Dermis blood vessel endothelial cell (primary cell): ENCODE measurements at regions not wholly inside any gene's neighbourhood (a gene's known extent, or its start where the extent isn't known, plus 50 kb on each side); places are given as distances from the start of the nearest gene placed in this dataset.

ENCODE experiments used
- DNase-seq: peaks from one replicate; pipeline ENCODE4 v3.0.0; 2010

DNA sequence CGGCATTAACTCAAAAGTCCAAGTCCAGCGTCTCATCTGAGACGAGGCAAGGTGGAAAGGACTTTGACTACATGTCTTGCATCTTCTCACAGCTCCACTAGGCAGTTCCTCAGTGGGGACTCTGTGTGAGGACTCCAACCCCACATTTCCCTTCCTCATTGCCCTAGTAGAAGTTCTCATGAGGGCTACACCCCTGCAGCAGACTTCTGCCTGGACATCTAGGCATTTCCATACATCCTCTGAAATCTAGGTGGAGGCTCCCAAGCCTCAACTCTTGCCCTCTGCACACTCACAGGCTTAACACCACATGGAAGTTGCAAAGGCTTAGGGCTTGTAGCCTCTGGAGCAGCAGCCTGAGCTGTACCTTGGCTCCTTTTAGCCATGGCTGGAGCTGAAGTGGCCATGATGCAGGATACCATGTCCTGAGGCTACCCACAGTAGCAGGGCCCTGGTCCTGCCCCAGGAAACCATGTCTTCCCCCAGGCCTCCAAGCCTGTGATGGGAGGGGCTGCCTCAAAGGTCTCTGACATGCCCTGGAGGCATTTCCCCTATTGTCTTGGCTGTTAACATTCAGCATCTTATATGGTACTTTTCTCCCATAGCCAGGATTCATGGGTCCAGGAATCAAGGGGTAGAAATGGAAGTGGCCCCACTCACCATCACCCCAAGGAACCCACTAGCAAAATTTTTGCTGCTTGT is 194.6 kb upstream of the KCNG1 start:
- DNase-seq: no peak

DNA sequence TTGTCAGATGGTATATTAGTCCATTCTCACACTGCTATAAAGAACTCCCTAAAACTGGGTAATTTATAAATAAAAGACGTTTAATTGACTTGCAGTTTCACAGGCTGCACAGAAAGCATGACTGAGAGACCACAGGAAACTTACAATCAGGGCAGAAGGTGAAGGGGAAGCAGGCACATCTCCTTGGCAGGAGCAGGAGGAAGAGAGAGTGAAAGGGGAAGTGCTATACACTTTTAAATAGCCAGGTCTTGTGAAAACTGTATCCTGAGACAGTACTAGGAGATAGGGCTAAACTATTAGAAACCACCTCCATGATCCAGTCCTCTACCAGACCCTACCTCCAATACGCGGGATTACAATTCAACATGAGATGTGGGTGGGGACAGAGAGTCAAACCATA is 193.9 kb upstream of the KCNG1 start:
- no peak for DNase-seq

DNA sequence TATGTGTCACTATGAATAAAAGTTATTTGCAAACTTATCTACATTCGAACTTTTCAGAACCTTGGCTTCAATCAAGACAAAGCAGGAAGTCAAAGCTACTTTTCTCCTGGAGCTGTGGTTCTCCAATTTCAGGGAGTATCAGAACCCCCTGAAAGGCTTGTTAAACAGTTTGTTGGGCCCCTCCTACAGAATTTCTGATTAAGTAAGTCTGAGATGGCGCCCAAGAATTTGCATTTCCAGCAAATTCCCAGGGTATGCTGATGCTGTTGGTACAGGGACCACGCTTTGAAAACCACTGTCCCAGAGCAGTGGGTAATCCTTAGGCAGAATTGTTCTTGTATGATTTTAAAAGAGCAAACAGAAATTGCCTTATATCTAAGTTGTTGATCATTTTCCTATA is 189.9 kb upstream of the KCNG1 start:
- DNase-seq: no peak

DNA sequence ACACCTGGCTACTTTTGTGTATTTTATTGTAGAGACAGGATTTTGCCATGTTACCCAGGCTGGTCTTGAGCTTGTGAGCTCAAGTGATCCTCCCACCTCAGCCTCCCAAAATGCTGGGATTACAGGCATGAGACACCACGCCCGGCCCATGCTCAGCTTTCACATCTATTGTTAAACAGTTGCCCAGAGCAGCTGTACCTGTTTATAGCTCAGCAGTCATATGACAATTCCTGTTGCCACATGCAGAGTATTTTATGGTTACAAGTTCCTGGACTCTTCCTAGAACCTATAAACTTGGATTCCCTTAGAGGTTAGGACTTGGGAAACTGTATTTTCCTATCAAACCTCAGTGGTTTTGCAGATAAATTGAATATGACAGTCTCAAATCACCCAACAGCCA is 188.3 kb upstream of the KCNG1 start:
- DNase-seq: no peak

DNA sequence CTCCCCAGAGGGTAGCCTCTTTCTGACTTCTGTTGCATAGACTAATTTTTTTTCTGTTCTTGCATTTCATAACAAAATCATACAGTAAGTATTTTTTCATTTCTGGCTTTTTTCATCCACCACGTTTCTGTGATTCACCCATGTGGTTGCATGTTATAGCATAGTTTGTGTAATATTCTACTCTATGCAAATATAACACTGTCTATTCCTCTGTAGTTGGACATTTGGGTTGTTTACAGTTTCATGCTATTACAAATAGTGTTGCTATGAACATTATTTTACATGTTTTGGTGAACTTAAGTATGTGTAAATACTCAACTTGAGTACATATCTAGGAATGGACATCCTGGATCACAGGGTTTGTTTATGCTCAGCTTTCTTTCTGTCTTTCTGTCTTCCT is 187.2 kb upstream of the KCNG1 start:
- no peak for DNase-seq

DNA sequence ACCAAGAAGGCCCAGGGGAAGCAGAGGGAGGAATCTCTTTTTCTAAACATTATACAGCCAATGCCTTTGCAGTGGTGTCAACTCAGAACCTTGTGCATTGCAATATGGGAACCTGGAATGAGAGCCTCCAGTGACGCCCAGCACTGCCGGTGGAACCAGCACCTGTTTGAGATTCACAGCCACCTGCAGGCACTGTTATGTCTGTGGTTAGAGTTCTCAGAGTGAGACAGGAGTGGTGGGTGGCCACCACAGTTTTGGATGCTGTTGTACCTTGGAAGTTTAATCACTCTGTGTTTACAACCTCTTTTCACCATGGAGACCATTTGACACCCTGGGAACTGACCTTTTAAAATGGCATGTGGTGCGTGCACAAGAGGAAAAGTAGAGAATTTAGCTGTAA is 185.3 kb upstream of the KCNG1 start:
- no peak for DNase-seq

DNA sequence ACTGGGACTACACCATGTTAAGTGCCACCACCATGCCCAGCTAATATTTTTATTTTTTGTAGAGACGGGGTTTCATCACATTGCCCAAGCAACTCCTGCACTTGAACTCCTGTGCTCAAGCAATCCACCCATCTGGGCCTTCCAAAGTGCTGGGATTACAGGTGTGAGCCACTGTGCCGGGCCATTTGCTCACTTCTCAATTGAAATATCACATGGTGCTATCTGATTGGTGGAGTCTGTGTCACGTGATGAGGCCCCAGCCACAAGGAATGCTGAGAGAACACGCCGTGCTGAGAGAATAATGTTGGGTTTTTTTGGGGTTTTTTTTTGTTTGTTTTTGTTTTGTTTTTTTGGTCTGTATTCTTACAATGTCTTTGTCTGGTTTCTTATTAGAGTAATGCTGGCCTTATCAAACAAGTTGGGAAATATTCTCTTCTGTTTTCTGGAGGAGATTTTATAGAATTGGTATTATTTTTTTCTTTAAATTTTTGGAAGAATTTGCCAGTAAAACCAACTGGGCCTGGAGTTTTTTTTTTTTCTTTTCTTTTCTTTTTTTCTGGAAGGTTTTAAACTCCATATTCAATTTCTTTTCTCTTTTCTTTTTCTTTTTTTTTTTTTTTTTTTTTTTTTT is 183.2 kb upstream of the KCNG1 start:
- DNase-seq: no peak

DNA sequence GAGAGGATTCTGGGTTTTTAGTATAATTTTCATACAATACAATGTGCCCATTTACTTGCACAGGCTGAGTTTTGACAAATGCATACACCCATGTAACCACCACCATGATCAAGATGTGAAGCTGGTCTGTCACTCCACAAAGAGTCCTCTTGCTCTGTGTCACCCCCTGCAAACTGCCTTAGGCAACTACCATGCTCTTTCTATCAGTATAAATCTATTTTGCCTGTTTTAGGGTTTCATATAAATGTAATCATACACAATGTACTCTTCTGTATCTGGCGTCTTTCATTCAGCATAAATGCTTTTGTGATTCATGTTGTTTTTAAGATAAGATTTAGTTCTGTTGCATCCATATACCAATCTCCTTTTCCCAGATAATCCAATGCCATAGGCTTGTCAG is 181.9 kb upstream of the KCNG1 start:
- DNase-seq: no peak

DNA sequence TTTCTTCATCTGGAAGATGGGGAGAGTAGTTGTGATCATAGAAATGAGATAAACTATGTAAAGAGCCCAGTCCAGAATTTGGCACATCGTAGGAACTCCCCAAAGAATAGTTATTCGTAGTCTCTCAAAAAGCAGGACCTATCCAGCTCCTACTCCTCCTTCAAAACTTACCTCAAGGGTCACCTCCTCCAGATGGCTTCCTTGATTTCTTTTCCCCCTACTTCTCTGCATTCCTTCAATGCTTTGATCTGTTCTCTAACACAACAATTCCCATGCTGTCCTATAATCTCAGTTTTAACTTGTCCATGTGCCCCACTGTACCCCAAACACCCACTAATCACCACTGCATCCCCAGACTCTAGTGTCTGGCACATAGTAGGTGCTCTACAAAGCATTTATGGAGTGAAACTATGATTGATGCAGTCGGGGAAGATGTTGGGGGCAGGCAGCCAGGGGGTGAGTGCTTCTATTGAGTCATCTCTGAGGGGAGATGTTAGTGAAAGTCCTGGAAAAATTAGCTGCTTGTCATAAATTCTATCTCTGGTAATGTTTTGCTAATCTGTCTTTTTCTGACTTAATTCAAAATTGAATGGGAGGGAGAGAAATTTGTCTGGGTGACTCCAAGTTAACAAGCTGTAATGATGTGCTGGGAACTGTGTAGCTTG is 181.3 kb upstream of the KCNG1 start:
- no peak for DNase-seq

DNA sequence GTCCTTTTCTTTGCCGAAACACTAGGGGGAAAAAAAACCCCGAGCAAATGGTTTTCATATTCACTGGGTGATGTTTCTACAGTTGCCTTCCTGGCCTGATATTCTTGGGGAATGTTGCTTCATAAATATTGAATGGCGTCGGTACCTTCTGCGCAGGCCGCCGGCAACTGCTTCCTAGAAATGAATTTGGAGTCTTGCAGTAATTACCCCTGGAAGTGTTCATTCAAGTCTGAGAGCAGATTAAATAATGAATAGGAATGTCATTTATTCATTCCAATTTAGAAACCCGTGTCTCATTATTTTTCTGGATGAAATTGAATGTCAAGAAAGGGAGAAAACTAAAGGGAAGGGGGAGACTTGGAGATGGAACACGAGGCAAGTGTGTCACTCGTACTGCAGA is 179.4 kb upstream of the KCNG1 start:
- DNase-seq: no peak

DNA sequence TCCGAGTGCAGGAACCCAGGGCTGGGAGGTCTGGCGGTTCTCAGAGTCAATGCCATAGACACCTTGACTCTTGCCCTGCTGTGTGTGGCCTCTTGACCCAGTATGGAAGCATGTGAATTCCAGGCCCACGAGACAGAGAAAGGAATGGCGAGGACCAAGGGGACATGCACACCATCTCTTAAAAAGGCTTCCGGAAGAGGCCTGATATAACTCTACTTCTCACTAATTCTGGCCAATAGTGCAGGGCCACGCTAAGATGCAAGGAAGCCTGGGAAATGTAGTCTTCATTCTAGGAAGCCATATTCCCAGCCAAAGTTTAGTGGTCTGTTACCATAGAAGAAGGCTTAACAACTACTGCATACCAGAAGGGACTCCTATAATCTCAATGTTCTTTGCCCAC is 177.0 kb upstream of the KCNG1 start:
- no peak for DNase-seq

DNA sequence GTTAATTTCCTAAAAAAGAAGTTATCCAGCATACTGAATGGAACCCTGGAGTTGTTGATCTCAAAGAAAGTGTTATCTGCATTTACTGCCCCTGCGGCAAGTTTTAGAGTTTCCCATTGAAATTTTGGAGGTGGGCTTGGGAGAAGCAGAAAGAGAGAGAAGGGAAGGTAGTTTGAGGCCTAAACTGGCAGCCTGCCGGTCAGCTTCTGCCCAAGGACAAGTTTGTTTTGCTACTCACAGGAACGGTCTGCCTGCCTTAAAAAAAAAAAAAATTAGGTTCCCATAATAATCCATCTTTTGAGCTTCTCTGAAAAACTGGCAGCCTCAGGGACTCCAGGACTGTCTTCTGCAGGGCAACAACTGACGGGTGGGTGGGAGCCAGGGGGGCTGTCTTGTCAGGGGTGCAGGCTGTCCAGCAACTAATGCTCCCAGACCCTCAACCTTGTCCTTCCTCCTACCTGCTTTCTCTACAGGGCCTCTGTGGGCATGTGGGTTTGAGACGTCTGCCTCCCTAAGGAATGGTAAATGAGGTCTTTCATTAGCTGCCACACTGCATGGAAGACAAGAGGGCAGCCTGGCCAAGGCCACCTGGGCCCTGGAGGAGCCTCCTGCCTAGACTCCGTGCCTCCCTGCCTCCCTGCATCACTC is 176.1 kb upstream of the KCNG1 start:
- no peak for DNase-seq

DNA sequence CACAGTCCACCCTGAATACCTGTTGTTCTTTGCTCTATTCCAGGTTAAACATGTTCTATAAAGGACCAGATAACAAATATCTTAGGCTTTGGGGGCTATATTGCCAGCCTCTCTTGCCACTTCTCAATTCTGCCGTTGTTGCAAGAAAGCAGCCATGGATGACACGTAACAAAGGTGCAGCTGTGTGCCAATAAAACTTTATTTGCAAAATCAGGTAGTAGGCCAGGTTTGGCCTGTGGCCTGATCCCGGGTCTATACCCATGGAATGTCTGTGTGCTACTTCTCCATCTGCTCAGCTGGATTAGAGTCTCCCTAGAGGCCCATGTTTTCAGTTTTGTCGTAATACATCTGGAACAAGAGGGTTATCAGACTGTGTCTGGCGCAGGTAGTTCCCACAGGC is 175.3 kb upstream of the KCNG1 start:
- no peak for DNase-seq

DNA sequence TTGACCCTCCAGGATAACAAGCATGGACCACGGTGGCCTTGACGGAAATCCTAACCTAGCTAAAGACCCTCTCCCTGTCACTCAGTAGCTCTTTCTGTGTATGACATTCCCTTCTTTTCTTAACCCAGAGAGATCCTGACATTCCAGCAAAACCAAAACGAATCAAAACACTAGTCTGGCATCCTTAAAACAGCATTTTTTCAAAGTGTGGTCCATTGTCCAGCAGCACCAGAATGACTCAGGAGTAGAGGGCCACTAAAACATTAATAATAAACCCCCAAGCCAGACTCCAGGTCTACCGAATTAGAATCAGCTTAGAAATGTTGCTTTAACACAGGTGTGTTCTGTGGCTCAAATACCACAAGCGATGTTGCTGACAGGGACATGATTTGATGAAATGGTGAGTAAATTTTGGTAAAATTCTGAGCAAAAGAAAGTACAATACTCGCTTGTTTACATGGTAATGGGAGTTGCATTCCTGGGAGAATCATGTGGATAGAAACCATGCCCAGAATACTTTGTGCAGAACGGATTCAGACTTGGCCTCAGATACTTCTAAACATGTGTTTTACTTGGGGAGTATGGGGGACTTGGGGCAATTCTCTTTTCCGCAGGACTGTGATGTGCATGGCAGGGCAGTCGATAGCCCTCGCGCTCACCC is 174.2 kb upstream of the KCNG1 start:
- no peak for DNase-seq

DNA sequence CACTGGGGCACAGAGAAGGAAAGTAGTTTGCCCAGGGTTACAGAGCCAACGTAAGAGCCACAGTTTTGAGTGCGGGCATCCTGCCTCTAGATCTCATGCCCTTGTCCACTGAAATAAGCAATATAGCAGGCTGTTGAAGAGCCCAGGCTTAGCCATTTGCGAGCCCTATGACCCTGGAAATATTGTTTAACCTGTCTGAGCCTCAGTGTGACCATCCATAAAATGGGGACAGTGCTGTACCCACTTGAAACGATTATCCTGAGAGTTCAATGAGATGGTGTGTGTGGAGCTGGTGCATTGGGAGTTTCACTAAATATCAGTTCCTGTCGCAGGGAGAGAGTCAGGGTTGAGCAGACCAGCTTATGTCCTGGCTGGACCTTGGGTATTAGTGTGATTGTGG is 173.1 kb upstream of the KCNG1 start:
- DNase-seq: no peak

DNA sequence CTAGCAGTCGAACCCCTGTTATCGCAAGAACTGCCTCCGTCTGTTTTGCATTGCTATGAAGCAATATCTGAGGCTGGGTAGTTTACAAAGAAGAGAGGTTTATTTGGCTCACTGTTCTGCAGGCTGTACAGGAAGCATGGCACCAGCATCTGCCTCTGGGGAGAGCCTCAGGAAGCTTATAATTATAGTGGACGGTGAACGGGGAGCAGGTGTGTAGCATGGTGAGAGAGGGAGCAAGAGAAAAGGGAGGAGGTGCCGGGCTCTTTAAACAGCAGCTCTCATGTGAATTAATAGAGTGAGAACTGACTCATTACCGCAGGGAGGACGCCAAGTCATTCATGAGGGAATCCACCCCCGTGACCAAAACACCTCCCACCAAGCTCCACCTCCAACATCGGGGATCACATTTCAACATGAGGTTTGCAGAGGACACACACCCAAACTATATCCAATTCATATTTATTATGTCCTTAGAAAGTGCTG is 172.6 kb upstream of the KCNG1 start:
- peak; percentile 28 for DNase-seq

DNA sequence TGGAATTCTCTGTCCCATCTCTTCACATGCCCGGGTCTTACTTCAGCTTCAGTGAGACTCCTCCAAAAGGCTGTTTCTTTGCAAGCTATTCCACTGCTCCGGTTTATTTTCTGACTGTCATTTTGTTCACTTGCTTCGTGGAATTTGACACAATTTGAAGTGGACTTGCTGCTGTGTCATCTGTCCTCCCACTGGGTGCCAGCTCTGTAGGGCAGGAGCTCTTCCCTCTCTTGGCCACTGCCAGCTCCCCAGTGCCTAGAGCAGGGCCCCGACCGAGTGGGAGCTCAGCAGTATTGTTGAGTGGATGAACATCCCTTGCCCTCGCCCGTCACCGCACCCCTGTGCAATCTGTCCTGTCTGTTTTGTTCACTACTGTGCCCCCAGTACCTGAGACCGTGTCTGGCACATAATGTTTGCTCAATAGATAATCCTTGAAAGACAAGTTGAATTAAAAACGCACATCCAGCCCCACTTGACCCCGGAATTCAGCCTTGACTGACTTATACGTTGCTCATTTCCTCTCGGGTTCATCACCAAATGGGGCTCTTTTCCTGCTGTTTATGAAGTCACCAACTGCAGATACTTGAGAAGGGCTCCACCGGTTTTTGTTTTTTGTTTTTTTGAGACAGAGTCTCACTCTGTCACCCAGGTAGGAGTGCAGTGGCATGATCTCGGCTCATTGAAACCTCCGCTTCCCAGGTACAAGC is 170.3 kb upstream of the KCNG1 start:
- peak; percentile 58 for DNase-seq

DNA sequence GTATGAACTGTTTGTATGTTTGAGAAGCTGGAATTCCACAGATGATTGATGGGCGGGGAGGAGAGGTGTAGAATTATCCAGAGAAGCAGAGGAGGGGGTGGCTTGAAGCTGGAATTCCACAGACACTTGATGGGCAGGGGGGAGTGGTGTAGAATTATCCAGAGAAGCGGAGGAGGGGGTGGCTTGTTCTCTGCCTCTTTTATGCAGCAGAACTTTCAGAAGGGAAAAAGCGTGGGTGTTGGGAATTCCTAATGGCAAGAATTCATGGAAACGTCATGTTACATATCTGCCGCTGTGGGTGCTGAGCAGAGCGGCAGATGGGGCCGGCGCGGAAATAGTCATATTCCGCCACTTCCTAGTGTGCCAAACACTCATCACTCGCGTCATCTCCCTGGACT is 167.9 kb upstream of the KCNG1 start:
- peak; percentile 7 for DNase-seq

DNA sequence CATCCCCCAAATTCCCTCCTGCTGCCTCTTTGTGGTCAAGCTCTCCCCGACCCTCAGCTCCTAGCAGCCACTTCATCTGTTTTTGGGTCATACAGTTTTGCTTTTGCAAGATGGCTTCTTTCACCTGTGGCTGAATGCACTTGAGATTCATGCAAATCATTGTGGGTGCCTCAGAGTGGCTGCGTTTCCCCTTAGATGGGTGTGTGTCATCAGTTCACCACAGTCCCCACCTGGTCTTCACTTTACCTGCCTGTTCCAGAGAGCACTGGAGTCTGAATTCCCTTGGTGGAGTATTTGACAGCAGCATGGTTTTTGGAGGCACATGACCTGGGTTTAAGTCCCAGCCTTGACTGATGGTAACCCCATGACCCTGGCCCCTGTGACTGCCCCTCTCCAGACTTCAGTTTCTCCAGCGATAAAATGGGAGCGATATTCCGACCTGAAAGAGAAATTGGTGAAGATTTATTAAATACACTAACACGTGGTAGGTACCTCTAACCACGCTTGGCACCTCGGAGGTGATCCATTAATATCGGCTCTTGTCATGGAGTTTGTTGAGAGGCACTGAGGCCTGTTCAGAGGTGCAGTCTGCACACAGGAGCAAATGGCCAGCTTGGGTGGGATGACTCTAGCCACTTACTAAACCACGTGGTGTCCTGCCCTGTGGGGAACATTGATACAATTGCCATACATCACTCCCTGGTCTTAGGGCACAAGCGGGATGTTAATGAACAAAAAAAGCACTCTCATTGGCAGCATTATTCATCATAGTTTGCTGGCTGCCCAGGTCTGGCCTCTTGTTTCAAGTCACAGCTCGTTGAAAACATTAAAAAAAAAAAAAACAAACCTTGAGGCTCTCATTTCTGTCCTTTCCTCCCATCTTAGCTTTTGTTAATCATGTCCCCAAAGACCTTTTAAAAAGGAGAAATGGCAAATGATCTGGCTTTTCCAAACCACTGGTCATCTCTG is 167.2 kb upstream of the KCNG1 start:
- DNase-seq: no peak

DNA sequence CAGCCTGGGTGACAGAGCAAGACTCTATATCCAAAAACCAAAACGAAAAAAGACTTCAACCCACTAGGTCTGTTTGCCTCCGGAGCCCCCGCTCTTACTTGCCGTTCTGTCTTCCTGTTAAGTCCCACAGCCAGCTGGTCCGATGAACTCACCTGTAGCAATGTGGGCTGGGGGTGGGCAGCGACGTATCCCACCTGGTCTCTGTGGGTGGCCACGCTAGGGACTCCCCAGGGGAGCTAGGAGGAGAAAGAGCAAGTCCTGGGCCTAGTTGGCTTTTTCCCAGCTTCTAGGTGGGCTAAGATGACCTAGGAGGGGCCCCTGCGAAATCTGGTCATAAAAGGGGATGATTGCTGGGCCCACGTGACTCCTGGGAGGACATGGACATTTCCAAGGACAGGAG is 166.0 kb upstream of the KCNG1 start:
- DNase-seq: no peak

DNA sequence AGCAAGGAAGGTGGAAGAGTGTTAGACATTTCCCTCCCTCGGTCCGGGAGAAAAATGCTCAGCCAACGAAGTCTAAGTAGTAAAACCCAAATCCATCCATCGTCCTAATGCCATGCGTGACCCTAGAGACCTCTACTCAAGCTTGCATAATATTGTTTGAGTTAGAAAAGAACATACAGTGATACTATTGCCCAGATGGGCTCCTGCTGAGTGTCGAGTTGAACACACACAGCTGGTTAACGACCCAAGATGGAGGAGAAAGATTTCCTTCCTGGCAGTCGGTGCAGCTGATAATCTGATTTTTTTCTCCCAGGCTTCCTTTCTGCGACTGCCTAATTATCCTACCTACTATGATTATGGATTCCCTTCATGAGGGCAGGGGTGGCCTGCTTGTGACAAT is 164.4 kb upstream of the KCNG1 start:
- DNase-seq: no peak
